ENCODE measurements at regions not wholly inside any gene's neighbourhood (a gene's known extent, or its start where the extent isn't known, plus 50 kb on each side); places are given as distances from the start of the nearest gene placed in this dataset.
A peak's percentile ranks its signal among the peaks of the same experiment; 100 is the strongest.

- Histone ChIP-seq H3K27ac (no peak overlapping the region), H3F3A (ENCODE audit: low read depth) (peaks cover 53% of the 10 kb centered on the region), H2AFZ (replicated peaks) (no peak overlapping the region), H3K9me3 (ENCODE audit: low read depth) (no peaks in the 10 kb centered on the region), H3K79me2 (ENCODE audit: low read depth) (no peaks in the 10 kb centered on the region), H3K4me1 (peaks cover 61% of the 10 kb centered on the region), H4K20me1 (ENCODE audit: low read depth) (no peaks in the 10 kb centered on the region), H3K4me2 (peak overlapping the region; percentile 74), H3K9ac (no peak overlapping the region), H3K36me3 (no peaks in the 10 kb centered on the region), H3K27me3 (no peaks in the 10 kb centered on the region), H3K4me3 (no peak overlapping the region)
- Mint-ChIP-seq H3K27me3 (ENCODE audit: insufficient read depth, low read depth) (peaks cover 6% of the 10 kb centered on the region), H3K4me1 (peaks cover 77% of the 10 kb centered on the region), H3K9me3 (peaks cover 3% of the 10 kb centered on the region), H3K36me3 (peaks cover 3% of the 10 kb centered on the region), H3K27ac (peak overlapping the region; percentile 99), H3K4me3 (peak overlapping the region; percentile 86)
- no peak for TF ChIP-seq CTCF (IDR thresholded peaks at IDR 0.05)
- no peak for TF ChIP-seq EZH2phosphoT487 (IDR thresholded peaks at IDR 0.05)
- no peak for TF ChIP-seq EZH2 (IDR thresholded peaks at IDR 0.05)
- DNase-seq (ENCODE audit: low spot score) = no peak
These were observed 292.1 kb downstream of the SOX11 start for GRCh38 chr2:5984273-5984655.

- Histone ChIP-seq H3K9me3 (ENCODE audit: low read depth) (no peaks in the 10 kb centered on the region), H2AFZ (replicated peaks) (no peak overlapping the region), H3K4me2 (peak overlapping the region; percentile 21), H3K27me3 (no peaks in the 10 kb centered on the region), H3K4me1 (peaks cover 57% of the 10 kb centered on the region), H3K27ac (peak overlapping the region; percentile 86), H3K79me2 (ENCODE audit: low read depth) (no peaks in the 10 kb centered on the region), H3K36me3 (no peaks in the 10 kb centered on the region), H3K4me3 (no peak overlapping the region), H4K20me1 (ENCODE audit: low read depth) (no peaks in the 10 kb centered on the region), H3F3A (ENCODE audit: low read depth) (peaks cover 53% of the 10 kb centered on the region), H3K9ac (no peak overlapping the region)
- Mint-ChIP-seq H3K9me3 (peaks cover 3% of the 10 kb centered on the region), H3K27me3 (ENCODE audit: insufficient read depth, low read depth) (peaks cover 4% of the 10 kb centered on the region), H3K27ac (peak overlapping the region; percentile 75), H3K4me1 (peaks cover 70% of the 10 kb centered on the region), H3K4me3 (peak overlapping the region; percentile 48), H3K36me3 (peaks cover 3% of the 10 kb centered on the region)
- TF ChIP-seq CTCF (IDR thresholded peaks at IDR 0.05) (no peak), EZH2 (IDR thresholded peaks at IDR 0.05) (no peak), EZH2phosphoT487 (IDR thresholded peaks at IDR 0.05) (no peak)
- no peak for DNase-seq (ENCODE audit: low spot score)
These were observed 292.8 kb downstream of the SOX11 start for GRCh38 chr2:5984946-5985345.

- Histone ChIP-seq H3K79me2 (ENCODE audit: low read depth) (no peaks in the 10 kb centered on the region), H4K20me1 (ENCODE audit: low read depth) (no peaks in the 10 kb centered on the region), H3F3A (ENCODE audit: low read depth) (peaks cover 51% of the 10 kb centered on the region), H3K27ac (peak overlapping the region; percentile 86), H2AFZ (replicated peaks) (no peak overlapping the region), H3K9me3 (ENCODE audit: low read depth) (no peaks in the 10 kb centered on the region), H3K27me3 (no peaks in the 10 kb centered on the region), H3K4me2 (peak overlapping the region; percentile 21), H3K36me3 (no peaks in the 10 kb centered on the region), H3K9ac (no peak overlapping the region), H3K4me3 (no peak overlapping the region), H3K4me1 (peaks cover 65% of the 10 kb centered on the region)
- Mint-ChIP-seq H3K27me3 (ENCODE audit: insufficient read depth, low read depth) (peaks cover 2% of the 10 kb centered on the region), H3K36me3 (peaks cover 3% of the 10 kb centered on the region), H3K4me1 (peaks cover 62% of the 10 kb centered on the region), H3K9me3 (peaks cover 3% of the 10 kb centered on the region), H3K4me3 (peak overlapping the region; percentile 22), H3K27ac (peak overlapping the region; percentile 75)
- TF ChIP-seq EZH2phosphoT487 (IDR thresholded peaks at IDR 0.05) (no peak), CTCF (IDR thresholded peaks at IDR 0.05) (no peak), EZH2 (IDR thresholded peaks at IDR 0.05) (no peak)
- peak; percentile 69 for DNase-seq (ENCODE audit: low spot score)
These were observed 293.6 kb downstream of the SOX11 start for GRCh38 chr2:5985536-5986385.

Measured in neural progenitor cell (in vitro differentiated cells).